K562 (cell line): ENCODE measurements at regions not wholly inside any gene's neighbourhood (a gene's known extent, or its start where the extent isn't known, plus 50 kb on each side); places are given as distances from the start of the nearest gene placed in this dataset.

Experiments used
- CAMTA2 ChIP-seq: fragments of 250-450 bp; sonication (Bioruptor Pico); conservative IDR thresholded peaks from 2 replicates; pipeline ENCODE4 v1.5.1; 2022
- FUS ChIP-seq: fragments of 200-400 bp; formaldehyde crosslinking; optimal IDR thresholded peaks from 2 replicates; pipeline ENCODE3; 2017; ENCODE audit warnings: low read depth, low read length
- HIVEP1 ChIP-seq: fragments of 250-450 bp; sonication (Bioruptor Pico); IDR thresholded peaks from 2 replicates; pipeline ENCODE4 v1.4.0; 2020; ENCODE audit warnings: mild to moderate bottlenecking
- HNRNPUL1 ChIP-seq: fragments of 200-400 bp; formaldehyde crosslinking; IDR thresholded peaks from 2 replicates; pipeline ENCODE4 v1.6.1; 2017; ENCODE audit warnings: low read length
- SRSF9 ChIP-seq: fragments of 200-400 bp; formaldehyde crosslinking; IDR thresholded peaks from 2 replicates; pipeline ENCODE4 v1.6.1; 2017; ENCODE audit warnings: low read depth, low read length, borderline replicate concordance
- ZNF212 ChIP-seq: fragments of 450-650 bp; formaldehyde crosslinking; IDR thresholded peaks from 2 replicates; pipeline ENCODE4 v1.4.0; 2020; ENCODE audit warnings: mild to moderate bottlenecking
- TF ChIP-seq, protein P1 (sequence below), 2 experiments: fragments of 450-650 bp in 1 of 2; sonication (generic) in 1 of 2; formaldehyde crosslinking in 1 of 2; IDR thresholded peaks; 2 replicates each; pipeline versions ENCODE4 v1.7.1 to v1.9.0; 2016 to 2022; ENCODE audit warnings: inconsistent platforms in 1 of 2, mild to moderate bottlenecking in 1 of 2, missing genetic modification reagents in 1 of 2
- TF ChIP-seq, protein P2 (sequence below), 2 experiments: fragments of 200-800 bp in 1 of 2; sonication (Bioruptor generic) in 1 of 2; sonication (generic) in 1 of 2; formaldehyde crosslinking in 1 of 2; IDR thresholded peaks in 1 of 2; conservative IDR thresholded peaks in 1 of 2; 2 replicates each; pipeline versions ENCODE4 v1.5.0 to v1.6.1; 2016 to 2020; ENCODE audit warnings: missing compliant biosample characterization in 1 of 2, missing genetic modification characterization in 1 of 2, missing genetic modification reagents in 1 of 2

DNA sequence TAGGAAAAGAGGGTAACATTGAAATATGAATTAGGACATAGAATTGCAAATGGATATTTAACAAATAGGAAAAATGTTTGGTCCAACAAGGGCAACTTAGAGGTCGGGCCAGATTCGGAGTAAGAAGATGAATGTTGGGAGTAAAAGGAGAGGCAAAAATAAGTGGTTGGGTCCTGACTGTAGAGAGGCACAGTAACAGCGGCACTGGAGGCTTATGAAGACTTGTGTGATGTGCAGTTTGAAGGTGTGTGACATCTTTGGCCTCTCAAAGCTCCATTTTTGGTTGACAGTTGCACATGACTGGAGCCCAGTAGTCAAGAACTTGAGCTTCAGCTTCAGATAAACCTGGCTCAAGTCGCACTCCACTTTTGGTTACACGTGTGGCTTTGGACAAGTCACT is 109.9 kb upstream of the PAXBP1 start (continued):
- TF ChIP-seq, protein P1, sequence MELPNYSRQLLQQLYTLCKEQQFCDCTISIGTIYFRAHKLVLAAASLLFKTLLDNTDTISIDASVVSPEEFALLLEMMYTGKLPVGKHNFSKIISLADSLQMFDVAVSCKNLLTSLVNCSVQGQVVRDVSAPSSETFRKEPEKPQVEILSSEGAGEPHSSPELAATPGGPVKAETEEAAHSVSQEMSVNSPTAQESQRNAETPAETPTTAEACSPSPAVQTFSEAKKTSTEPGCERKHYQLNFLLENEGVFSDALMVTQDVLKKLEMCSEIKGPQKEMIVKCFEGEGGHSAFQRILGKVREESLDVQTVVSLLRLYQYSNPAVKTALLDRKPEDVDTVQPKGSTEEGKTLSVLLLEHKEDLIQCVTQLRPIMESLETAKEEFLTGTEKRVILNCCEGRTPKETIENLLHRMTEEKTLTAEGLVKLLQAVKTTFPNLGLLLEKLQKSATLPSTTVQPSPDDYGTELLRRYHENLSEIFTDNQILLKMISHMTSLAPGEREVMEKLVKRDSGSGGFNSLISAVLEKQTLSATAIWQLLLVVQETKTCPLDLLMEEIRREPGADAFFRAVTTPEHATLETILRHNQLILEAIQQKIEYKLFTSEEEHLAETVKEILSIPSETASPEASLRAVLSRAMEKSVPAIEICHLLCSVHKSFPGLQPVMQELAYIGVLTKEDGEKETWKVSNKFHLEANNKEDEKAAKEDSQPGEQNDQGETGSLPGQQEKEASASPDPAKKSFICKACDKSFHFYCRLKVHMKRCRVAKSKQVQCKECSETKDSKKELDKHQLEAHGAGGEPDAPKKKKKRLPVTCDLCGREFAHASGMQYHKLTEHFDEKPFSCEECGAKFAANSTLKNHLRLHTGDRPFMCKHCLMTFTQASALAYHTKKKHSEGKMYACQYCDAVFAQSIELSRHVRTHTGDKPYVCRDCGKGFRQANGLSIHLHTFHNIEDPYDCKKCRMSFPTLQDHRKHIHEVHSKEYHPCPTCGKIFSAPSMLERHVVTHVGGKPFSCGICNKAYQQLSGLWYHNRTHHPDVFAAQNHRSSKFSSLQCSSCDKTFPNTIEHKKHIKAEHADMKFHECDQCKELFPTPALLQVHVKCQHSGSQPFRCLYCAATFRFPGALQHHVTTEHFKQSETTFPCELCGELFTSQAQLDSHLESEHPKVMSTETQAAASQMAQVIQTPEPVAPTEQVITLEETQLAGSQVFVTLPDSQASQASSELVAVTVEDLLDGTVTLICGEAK (IDR thresholded peaks at IDR 0.05) = no peak
- TF ChIP-seq, protein P1 (CRISPR knock-in tag; IDR thresholded peaks at IDR 0.05) = no peak
- TF ChIP-seq, protein P2, sequence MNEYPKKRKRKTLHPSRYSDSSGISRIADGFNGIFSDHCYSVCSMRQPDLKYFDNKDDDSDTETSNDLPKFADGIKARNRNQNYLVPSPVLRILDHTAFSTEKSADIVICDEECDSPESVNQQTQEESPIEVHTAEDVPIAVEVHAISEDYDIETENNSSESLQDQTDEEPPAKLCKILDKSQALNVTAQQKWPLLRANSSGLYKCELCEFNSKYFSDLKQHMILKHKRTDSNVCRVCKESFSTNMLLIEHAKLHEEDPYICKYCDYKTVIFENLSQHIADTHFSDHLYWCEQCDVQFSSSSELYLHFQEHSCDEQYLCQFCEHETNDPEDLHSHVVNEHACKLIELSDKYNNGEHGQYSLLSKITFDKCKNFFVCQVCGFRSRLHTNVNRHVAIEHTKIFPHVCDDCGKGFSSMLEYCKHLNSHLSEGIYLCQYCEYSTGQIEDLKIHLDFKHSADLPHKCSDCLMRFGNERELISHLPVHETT (CRISPR knock-in tag; conservative IDR thresholded peaks at IDR 0.05 in 1 of 2, IDR thresholded peaks at IDR 0.05 in 1 of 2) = no peak
- TF ChIP-seq ZNF212 (CRISPR knock-in tag) = no peak
- no peak for TF ChIP-seq HIVEP1 (CRISPR knock-in tag)
- no peak for TF ChIP-seq FUS
- TF ChIP-seq CAMTA2 (CRISPR knock-in tag) = no peak
- no peak for TF ChIP-seq HNRNPUL1
- no peak for TF ChIP-seq SRSF9
